AG08395 (cell line): ENCODE measurements at regions not wholly inside any gene's neighbourhood (a gene's known extent, or its start where the extent isn't known, plus 50 kb on each side); places are given as distances from the start of the nearest gene placed in this dataset.
A peak's percentile ranks its signal among the peaks of the same experiment; 100 is the strongest.
"Not testable (repeated sequence)": the region's sequence is repeated elsewhere in the genome, so short reads cannot be mapped to it uniquely, and the experiment has no call there.

Experiments used
- DNase-seq: peaks from one replicate; pipeline ENCODE4 v3.0.0; 2012; ENCODE audit warnings: mixed read lengths, low spot score

GRCh38 chrX:40530509-40530908 lies 50.3 kb upstream of the ATP6AP2 start:
- DNase-seq: no peak

GRCh38 chrX:40527543-40527942 lies 53.2 kb upstream of the ATP6AP2 start:
- no peak for DNase-seq

GRCh38 chrX:40526412-40526811 lies 54.4 kb upstream of the ATP6AP2 start:
- DNase-seq: no peak

- not testable (repeated sequence) for DNase-seq
Measured at GRCh38 chrX:40525901-40526300, 54.9 kb upstream of the ATP6AP2 start.

- DNase-seq: peak; percentile 25
Measured at GRCh38 chrX:40524423-40524822, 56.3 kb upstream of the ATP6AP2 start.

GRCh38 chrX:40523852-40524251 lies 56.9 kb upstream of the ATP6AP2 start:
- DNase-seq: no peak

GRCh38 chrX:40521868-40522450 lies 58.8 kb upstream of the ATP6AP2 start:
- no peak for DNase-seq

- no peak for DNase-seq
Measured at GRCh38 chrX:40514376-40514775, 66.4 kb upstream of the ATP6AP2 start.

GRCh38 chrX:40513835-40514234 lies 66.9 kb upstream of the ATP6AP2 start:
- no peak for DNase-seq

GRCh38 chrX:40513012-40513411 lies 67.8 kb upstream of the ATP6AP2 start:
- no peak for DNase-seq

GRCh38 chrX:40511258-40511657 lies 69.5 kb upstream of the ATP6AP2 start:
- no peak for DNase-seq

- DNase-seq: no peak
Measured at GRCh38 chrX:40508560-40508959, 72.2 kb upstream of the ATP6AP2 start.

GRCh38 chrX:40506201-40506985 lies 74.4 kb upstream of the ATP6AP2 start:
- no peak for DNase-seq

GRCh38 chrX:40504801-40505605 lies 75.8 kb upstream of the ATP6AP2 start:
- peak; percentile 76 for DNase-seq

GRCh38 chrX:40503094-40503493 lies 77.7 kb upstream of the ATP6AP2 start:
- no peak for DNase-seq

- no peak for DNase-seq
Measured at GRCh38 chrX:40502688-40503087, 78.1 kb upstream of the ATP6AP2 start.

- no peak for DNase-seq
Measured at GRCh38 chrX:40501164-40501855, 79.5 kb upstream of the ATP6AP2 start.

- peak; percentile 20 for DNase-seq
Measured at GRCh38 chrX:40496728-40497127, 84.0 kb upstream of the ATP6AP2 start.

- no peak for DNase-seq
Measured at GRCh38 chrX:40495659-40496058, 85.1 kb upstream of the ATP6AP2 start.

- DNase-seq: no peak
Measured at GRCh38 chrX:40494005-40494404, 86.8 kb upstream of the ATP6AP2 start.

- no peak for DNase-seq
Measured at GRCh38 chrX:40488296-40488695, 92.5 kb upstream of the ATP6AP2 start.

GRCh38 chrX:40485973-40486372 lies 94.8 kb upstream of the ATP6AP2 start:
- no peak for DNase-seq
